Breast epithelium (tissue), 3 donors: ENCODE measurements at regions not wholly inside any gene's neighbourhood (a gene's known extent, or its start where the extent isn't known, plus 50 kb on each side); places are given as distances from the start of the nearest gene placed in this dataset.

ENCODE experiments used
- POLR2AphosphoS5 ChIP-seq, 3 donors: sonication (generic); formaldehyde crosslinking; IDR thresholded peaks; one replicate each; pipeline ENCODE4 v1.6.1; 2017; ENCODE audit warnings: antibody characterized with exemption in 3 of 3
- TF ChIP-seq, protein P1 (sequence below), 3 donors: fragments of 450-650 bp; IDR thresholded peaks; one replicate each; pipeline ENCODE4 v1.5.1; 2016 to 2017; ENCODE audit warnings: antibody characterized with exemption in 3 of 3, mild to moderate bottlenecking in 3 of 3, moderate library complexity in 3 of 3

DNA sequence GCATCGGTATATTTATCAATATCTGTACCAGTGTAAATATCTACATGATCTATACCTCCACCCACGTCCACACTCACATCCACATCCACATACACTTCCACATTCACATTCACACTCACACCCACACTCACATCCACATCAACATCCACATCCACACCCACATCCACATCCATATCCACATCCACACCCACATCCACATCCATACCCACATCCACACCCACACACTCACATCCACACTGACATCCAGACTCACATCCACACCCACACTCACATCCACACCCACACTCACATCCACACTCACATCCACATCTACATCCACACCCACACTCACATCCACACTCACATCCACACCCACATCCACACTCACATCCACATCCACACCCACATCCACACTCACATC is 189.2 kb downstream of the IRX1 start:
- TF ChIP-seq, protein P1, sequence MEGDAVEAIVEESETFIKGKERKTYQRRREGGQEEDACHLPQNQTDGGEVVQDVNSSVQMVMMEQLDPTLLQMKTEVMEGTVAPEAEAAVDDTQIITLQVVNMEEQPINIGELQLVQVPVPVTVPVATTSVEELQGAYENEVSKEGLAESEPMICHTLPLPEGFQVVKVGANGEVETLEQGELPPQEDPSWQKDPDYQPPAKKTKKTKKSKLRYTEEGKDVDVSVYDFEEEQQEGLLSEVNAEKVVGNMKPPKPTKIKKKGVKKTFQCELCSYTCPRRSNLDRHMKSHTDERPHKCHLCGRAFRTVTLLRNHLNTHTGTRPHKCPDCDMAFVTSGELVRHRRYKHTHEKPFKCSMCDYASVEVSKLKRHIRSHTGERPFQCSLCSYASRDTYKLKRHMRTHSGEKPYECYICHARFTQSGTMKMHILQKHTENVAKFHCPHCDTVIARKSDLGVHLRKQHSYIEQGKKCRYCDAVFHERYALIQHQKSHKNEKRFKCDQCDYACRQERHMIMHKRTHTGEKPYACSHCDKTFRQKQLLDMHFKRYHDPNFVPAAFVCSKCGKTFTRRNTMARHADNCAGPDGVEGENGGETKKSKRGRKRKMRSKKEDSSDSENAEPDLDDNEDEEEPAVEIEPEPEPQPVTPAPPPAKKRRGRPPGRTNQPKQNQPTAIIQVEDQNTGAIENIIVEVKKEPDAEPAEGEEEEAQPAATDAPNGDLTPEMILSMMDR (IDR thresholded peaks at IDR 0.05), result no peak
- TF ChIP-seq POLR2AphosphoS5 (IDR thresholded peaks at IDR 0.05), result no peak
